Osteocyte (in vitro differentiated cells): ENCODE measurements at regions not wholly inside any gene's neighbourhood (a gene's known extent, or its start where the extent isn't known, plus 50 kb on each side); places are given as distances from the start of the nearest gene placed in this dataset.

Experiments used
- DNase-seq: peaks from one replicate; pipeline ENCODE4 v3.0.0; 2021; ENCODE audit warnings: mixed read lengths; ENCODE audit not compliant: unreplicated experiment; ENCODE audit errors: extremely low spot score
- H3K27ac Mint-ChIP-seq: one replicate; pipeline ENCODE4 v1.8.0; 2021; ENCODE audit warnings: mild to moderate bottlenecking, mixed read lengths; ENCODE audit not compliant: unreplicated experiment
- H3K27me3 Mint-ChIP-seq: one replicate; pipeline ENCODE4 v1.8.0; 2021; ENCODE audit warnings: mixed read lengths; ENCODE audit not compliant: unreplicated experiment
- H3K36me3 Mint-ChIP-seq: one replicate; pipeline ENCODE4 v1.8.0; 2021; ENCODE audit warnings: mixed read lengths; ENCODE audit not compliant: unreplicated experiment
- H3K4me1 Mint-ChIP-seq: one replicate; pipeline ENCODE4 v1.8.0; 2021; ENCODE audit warnings: mixed read lengths; ENCODE audit not compliant: unreplicated experiment
- H3K4me3 Mint-ChIP-seq: one replicate; pipeline ENCODE4 v1.8.0; 2021; ENCODE audit warnings: mild to moderate bottlenecking, moderate library complexity, mixed read lengths; ENCODE audit not compliant: unreplicated experiment
- H3K9me3 Mint-ChIP-seq: one replicate; pipeline ENCODE4 v1.8.0; 2021; ENCODE audit warnings: mixed read lengths; ENCODE audit not compliant: unreplicated experiment
- TF ChIP-seq, protein P1 (sequence below): fragments of 200-600 bp; sonication (generic); IDR thresholded peaks from 2 replicates; pipeline ENCODE4 v1.5.0; 2021; ENCODE audit warnings: antibody characterized with exemption, mild to moderate bottlenecking, moderate library complexity

DNA sequence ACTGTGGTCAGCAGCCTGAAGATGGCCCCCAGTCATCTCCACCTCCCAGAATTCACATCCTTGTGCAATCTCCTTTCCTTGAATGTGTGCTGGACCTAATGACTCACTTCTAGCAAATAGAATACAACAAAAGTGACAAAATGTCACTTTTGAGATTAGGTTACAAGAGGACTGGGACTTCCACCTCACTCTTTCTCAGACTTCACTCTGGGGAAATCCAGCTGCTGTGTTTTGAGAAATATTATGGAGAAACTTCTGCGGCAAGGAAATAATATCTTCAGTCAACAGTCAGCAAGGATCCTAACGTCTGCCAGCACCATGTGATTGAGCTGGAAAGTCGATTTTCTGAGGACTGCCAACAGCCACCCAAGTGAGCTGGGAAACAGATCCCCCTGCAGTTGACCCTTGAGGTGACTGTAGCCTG lies 70.5 kb upstream of the GADD45A start:
- no peaks in the 10 kb centered on the region for H3K9me3 Mint-ChIP-seq
- H3K4me1 Mint-ChIP-seq = peaks cover 20% of the 10 kb centered on the region
- H3K36me3 Mint-ChIP-seq = no peaks in the 10 kb centered on the region
- no peaks in the 10 kb centered on the region for H3K27me3 Mint-ChIP-seq
- H3K4me3 Mint-ChIP-seq = no peak overlapping the region
- TF ChIP-seq, protein P1, sequence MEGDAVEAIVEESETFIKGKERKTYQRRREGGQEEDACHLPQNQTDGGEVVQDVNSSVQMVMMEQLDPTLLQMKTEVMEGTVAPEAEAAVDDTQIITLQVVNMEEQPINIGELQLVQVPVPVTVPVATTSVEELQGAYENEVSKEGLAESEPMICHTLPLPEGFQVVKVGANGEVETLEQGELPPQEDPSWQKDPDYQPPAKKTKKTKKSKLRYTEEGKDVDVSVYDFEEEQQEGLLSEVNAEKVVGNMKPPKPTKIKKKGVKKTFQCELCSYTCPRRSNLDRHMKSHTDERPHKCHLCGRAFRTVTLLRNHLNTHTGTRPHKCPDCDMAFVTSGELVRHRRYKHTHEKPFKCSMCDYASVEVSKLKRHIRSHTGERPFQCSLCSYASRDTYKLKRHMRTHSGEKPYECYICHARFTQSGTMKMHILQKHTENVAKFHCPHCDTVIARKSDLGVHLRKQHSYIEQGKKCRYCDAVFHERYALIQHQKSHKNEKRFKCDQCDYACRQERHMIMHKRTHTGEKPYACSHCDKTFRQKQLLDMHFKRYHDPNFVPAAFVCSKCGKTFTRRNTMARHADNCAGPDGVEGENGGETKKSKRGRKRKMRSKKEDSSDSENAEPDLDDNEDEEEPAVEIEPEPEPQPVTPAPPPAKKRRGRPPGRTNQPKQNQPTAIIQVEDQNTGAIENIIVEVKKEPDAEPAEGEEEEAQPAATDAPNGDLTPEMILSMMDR = no peak
- DNase-seq = no peak
- H3K27ac Mint-ChIP-seq = no peak overlapping the region

- TF ChIP-seq, protein P1 = no peak
- no peak for DNase-seq
- Mint-ChIP-seq H3K27me3 (no peaks in the 10 kb centered on the region), H3K27ac (no peak overlapping the region), H3K4me1 (peaks cover 21% of the 10 kb centered on the region), H3K36me3 (no peaks in the 10 kb centered on the region), H3K4me3 (no peak overlapping the region), H3K9me3 (no peaks in the 10 kb centered on the region)
Measured at GRCh38 chr1:67615886-67616285, 69.1 kb upstream of the GADD45A start.

DNA sequence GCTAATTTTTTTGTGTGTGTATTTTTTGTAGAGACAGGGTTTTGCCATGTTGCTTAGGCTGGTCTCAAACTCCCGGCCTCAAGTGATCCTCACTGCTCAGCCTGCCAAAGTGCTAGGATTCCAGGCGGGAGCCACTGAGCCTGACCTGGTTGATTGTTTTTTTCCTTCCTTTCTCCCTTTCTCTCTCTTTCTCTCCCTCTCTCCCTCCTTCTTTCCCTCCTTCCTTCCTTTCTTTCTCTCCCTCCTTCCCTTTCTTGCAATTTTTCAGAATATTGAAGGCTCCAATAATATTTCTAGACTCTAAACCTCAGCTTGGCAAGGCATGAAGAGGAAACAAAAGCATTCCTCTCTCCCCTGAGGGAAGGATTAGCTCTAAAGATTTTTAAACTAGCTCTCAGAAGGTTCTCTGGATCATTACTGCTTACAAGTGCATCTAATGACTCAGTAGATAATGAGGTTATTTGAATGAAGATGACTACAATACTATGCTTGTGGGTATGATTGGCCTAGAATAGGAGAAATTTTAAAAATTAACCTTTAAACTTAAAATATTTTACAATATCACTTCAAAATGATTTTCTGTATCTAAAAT lies 68.5 kb upstream of the GADD45A start:
- no peak for DNase-seq
- TF ChIP-seq, protein P1 = no peak
- Mint-ChIP-seq H3K9me3 (no peaks in the 10 kb centered on the region), H3K4me3 (no peak overlapping the region), H3K4me1 (peaks cover 21% of the 10 kb centered on the region), H3K27me3 (no peaks in the 10 kb centered on the region), H3K27ac (no peak overlapping the region), H3K36me3 (no peaks in the 10 kb centered on the region)

DNA sequence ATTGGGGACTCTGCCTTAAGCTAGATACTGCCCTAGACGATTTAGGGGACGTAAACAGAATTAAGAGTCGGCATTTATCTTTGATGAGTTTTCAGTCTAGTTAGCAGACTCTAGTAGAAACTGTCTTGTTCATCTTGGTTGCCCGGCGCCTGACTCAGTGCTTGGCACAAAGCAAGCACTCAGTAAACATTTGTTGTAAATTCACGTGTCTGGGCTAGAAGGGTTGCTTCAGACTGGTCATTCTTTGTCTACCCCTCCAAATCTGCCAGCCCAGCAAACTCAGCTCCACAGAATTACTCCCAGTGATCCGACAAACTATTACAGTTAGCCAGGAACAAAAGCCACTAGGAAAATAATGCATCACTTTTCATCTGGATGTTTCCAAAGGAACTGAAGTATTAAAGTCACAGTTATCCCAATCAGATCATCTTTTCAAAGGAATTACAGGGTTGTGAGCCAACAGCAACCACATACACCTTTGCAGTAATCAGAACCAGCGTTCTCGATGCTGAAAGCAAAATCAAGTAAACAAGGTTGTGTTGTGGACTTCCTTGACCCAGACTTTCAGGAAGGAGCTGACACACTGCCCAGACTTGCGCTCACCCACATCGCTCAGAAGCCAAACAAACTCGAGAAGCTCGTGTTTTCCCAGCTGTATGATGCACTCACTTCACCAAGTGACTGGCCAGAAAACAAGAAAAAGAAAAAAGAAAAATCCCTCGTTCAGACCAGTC lies 66.5 kb upstream of the GADD45A start:
- peak overlapping the region; percentile 50 for H3K4me3 Mint-ChIP-seq
- H3K27ac Mint-ChIP-seq = peak overlapping the region; percentile 91
- no peaks in the 10 kb centered on the region for H3K9me3 Mint-ChIP-seq
- TF ChIP-seq, protein P1 = no peak
- no peaks in the 10 kb centered on the region for H3K36me3 Mint-ChIP-seq
- no peaks in the 10 kb centered on the region for H3K27me3 Mint-ChIP-seq
- H3K4me1 Mint-ChIP-seq = peaks cover 21% of the 10 kb centered on the region
- no peak for DNase-seq

GRCh38 chr1:67619080-67619479 lies 65.9 kb upstream of the GADD45A start:
- H3K27ac Mint-ChIP-seq = peak overlapping the region; percentile 91
- TF ChIP-seq, protein P1 = no peak
- DNase-seq = no peak
- H3K4me3 Mint-ChIP-seq = peak overlapping the region; percentile 50
- no peaks in the 10 kb centered on the region for H3K36me3 Mint-ChIP-seq
- H3K4me1 Mint-ChIP-seq = peaks cover 21% of the 10 kb centered on the region
- no peaks in the 10 kb centered on the region for H3K9me3 Mint-ChIP-seq
- no peaks in the 10 kb centered on the region for H3K27me3 Mint-ChIP-seq
